HEK293 (cell line): ENCODE measurements at regions not wholly inside any gene's neighbourhood (a gene's known extent, or its start where the extent isn't known, plus 50 kb on each side); places are given as distances from the start of the nearest gene placed in this dataset.

ENCODE experiments used
- CTCF ChIA-PET: fragments of 350-600 bp; formaldehyde crosslinking; extraction: SDS; loops from one replicate; lab custom pipeline; 2021; ENCODE audit warnings: antibody characterized with exemption; lab: Yijun Ruan, JAX
- POLR2A ChIA-PET: fragments of 300-600 bp; formaldehyde crosslinking; extraction: SDS; loops from one replicate; lab custom pipeline; 2020; ENCODE audit warnings: antibody characterized with exemption, inconsistent platforms; lab: Yijun Ruan, JAX
- H3K27ac ChIP-seq: fragments of 200-500 bp; sonication (Bioruptor generic); 2 replicates; pipeline ENCODE4 v1.5.1; 2014; ENCODE audit warnings: low read depth, low read length, control low read depth, inconsistent platforms; ENCODE audit errors: extremely low read depth
- H3K36me3 ChIP-seq, 2 experiments: fragments of 200-500 bp in 1 of 2; sonication (Bioruptor generic) in 1 of 2; 1 replicate in 1 of 2; 2 replicates in 1 of 2; pipeline ENCODE4 v1.5.1; 2014 to 2017; ENCODE audit warnings: inconsistent platforms in 2 of 2, low read length in 2 of 2; ENCODE audit not compliant: control insufficient read depth in 2 of 2, insufficient read depth in 1 of 2
- H3K4me1 ChIP-seq: fragments of 200-500 bp; sonication (Bioruptor generic); 2 replicates; pipeline ENCODE4 v1.5.1; 2014; ENCODE audit warnings: mild to moderate bottlenecking, low read length, inconsistent platforms; ENCODE audit not compliant: control insufficient read depth, insufficient read depth
- H3K4me3 ChIP-seq: 2 replicates; pipeline ENCODE4 v1.5.1; 2011; ENCODE audit warnings: low read depth, mild to moderate bottlenecking, control low read depth, low read length, moderate library complexity
- H3K9me3 ChIP-seq: fragments of 200-500 bp; sonication (Bioruptor generic); 2 replicates; pipeline ENCODE4 v1.5.1; 2014; ENCODE audit warnings: low read depth, low read length, inconsistent platforms; ENCODE audit not compliant: control insufficient read depth, insufficient read depth
- BCL11A ChIP-seq: fragments of 450-650 bp; formaldehyde crosslinking; IDR thresholded peaks from 2 replicates; pipeline ENCODE4 v1.5.1; 2016; ENCODE audit warnings: low read depth, missing biosample characterization, missing genetic modification characterization
- HOXC10 ChIP-seq: sonication (generic); formaldehyde crosslinking; IDR thresholded peaks from 2 replicates; pipeline ENCODE4 v1.8.1; 2023; ENCODE audit warnings: mild to moderate bottlenecking, missing genetic modification reagents
- KLF1 ChIP-seq: fragments of 450-650 bp; formaldehyde crosslinking; IDR thresholded peaks from 2 replicates; pipeline ENCODE4 v1.5.1; 2016; ENCODE audit warnings: missing biosample characterization, missing genetic modification characterization
- KLF7 ChIP-seq: fragments of 450-650 bp; formaldehyde crosslinking; IDR thresholded peaks from 2 replicates; pipeline ENCODE4 v1.5.1; 2016; ENCODE audit warnings: missing biosample characterization, missing genetic modification characterization, borderline replicate concordance
- MYNN ChIP-seq: fragments of 450-650 bp; formaldehyde crosslinking; IDR thresholded peaks from 2 replicates; pipeline ENCODE4 v1.5.1; 2016; ENCODE audit warnings: missing biosample characterization, missing genetic modification characterization, borderline replicate concordance
- OVOL3 ChIP-seq: fragments of 450-650 bp; formaldehyde crosslinking; IDR thresholded peaks from 2 replicates; pipeline ENCODE4 v1.5.1; 2016; ENCODE audit warnings: missing biosample characterization, missing genetic modification characterization
- SETDB1 ChIP-seq: IDR thresholded peaks from one replicate; pipeline ENCODE4 v1.6.1; 2017; ENCODE audit warnings: mild to moderate bottlenecking, low read length, moderate library complexity, mixed read lengths; ENCODE audit not compliant: insufficient read length
- SP2 ChIP-seq: fragments of 450-650 bp; formaldehyde crosslinking; IDR thresholded peaks from 2 replicates; pipeline ENCODE4 v1.5.1; 2016; ENCODE audit warnings: missing biosample characterization, missing genetic modification characterization
- ZBTB20 ChIP-seq: fragments of 450-650 bp; formaldehyde crosslinking; IDR thresholded peaks from 2 replicates; pipeline ENCODE4 v1.5.1; 2016; ENCODE audit warnings: missing biosample characterization, missing genetic modification characterization
- ZBTB8A ChIP-seq: fragments of 450-650 bp; formaldehyde crosslinking; IDR thresholded peaks from 2 replicates; pipeline ENCODE4 v1.5.1; 2016; ENCODE audit warnings: missing biosample characterization, missing genetic modification characterization
- ZIC2 ChIP-seq: fragments of 450-650 bp; formaldehyde crosslinking; IDR thresholded peaks from 2 replicates; pipeline ENCODE4 v1.5.1; 2016; ENCODE audit warnings: missing biosample characterization, missing genetic modification characterization
- ZNF121 ChIP-seq: fragments of 450-650 bp; formaldehyde crosslinking; IDR thresholded peaks from 2 replicates; pipeline ENCODE4 v1.5.1; 2016; ENCODE audit warnings: missing biosample characterization, missing genetic modification characterization
- ZNF132 ChIP-seq: fragments of 450-650 bp; formaldehyde crosslinking; IDR thresholded peaks from 2 replicates; pipeline ENCODE4 v1.5.1; 2017; ENCODE audit warnings: missing biosample characterization, missing genetic modification characterization, borderline replicate concordance
- ZNF140 ChIP-seq: fragments of 450-650 bp; formaldehyde crosslinking; IDR thresholded peaks from 2 replicates; pipeline ENCODE4 v1.5.1; 2016; ENCODE audit warnings: missing biosample characterization, missing genetic modification characterization
- ZNF175 ChIP-seq: fragments of 450-650 bp; formaldehyde crosslinking; IDR thresholded peaks from 2 replicates; pipeline ENCODE4 v1.5.1; 2016; ENCODE audit warnings: missing biosample characterization, missing genetic modification characterization
- ZNF184 ChIP-seq: fragments of 450-650 bp; IDR thresholded peaks from 2 replicates; pipeline ENCODE4 v1.5.1; 2018; ENCODE audit warnings: missing biosample characterization, mild to moderate bottlenecking, missing genetic modification characterization
- ZNF266 ChIP-seq: fragments of 450-650 bp; formaldehyde crosslinking; IDR thresholded peaks from 2 replicates; pipeline ENCODE4 v1.5.1; 2016; ENCODE audit warnings: missing biosample characterization, missing genetic modification characterization, low read depth
- ZNF354C ChIP-seq: fragments of 450-650 bp; formaldehyde crosslinking; IDR thresholded peaks from 2 replicates; pipeline ENCODE4 v1.5.1; 2016; ENCODE audit warnings: missing biosample characterization, missing genetic modification characterization, low read depth, borderline replicate concordance
- ZNF366 ChIP-seq: fragments of 450-650 bp; formaldehyde crosslinking; conservative IDR thresholded peaks from 2 replicates; pipeline ENCODE4 v1.5.1; 2016; ENCODE audit warnings: missing biosample characterization, missing genetic modification characterization
- ZNF529 ChIP-seq: fragments of 450-650 bp; formaldehyde crosslinking; IDR thresholded peaks from 2 replicates; pipeline ENCODE4 v1.5.1; 2017; ENCODE audit warnings: missing genetic modification characterization, missing biosample characterization; ENCODE audit not compliant: insufficient replicate concordance
- ZNF530 ChIP-seq: fragments of 450-650 bp; formaldehyde crosslinking; IDR thresholded peaks from 2 replicates; pipeline ENCODE4 v1.5.1; 2016; ENCODE audit warnings: low read depth, missing biosample characterization, missing genetic modification characterization
- ZNF623 ChIP-seq: fragments of 450-650 bp; formaldehyde crosslinking; IDR thresholded peaks from 2 replicates; pipeline ENCODE4 v1.5.1; 2016; ENCODE audit warnings: missing biosample characterization, missing genetic modification characterization
- ZNF654 ChIP-seq: fragments of 450-650 bp; formaldehyde crosslinking; IDR thresholded peaks from 2 replicates; pipeline ENCODE4 v1.5.1; 2016; ENCODE audit warnings: low read depth, missing biosample characterization, missing genetic modification characterization
- ZNF658 ChIP-seq: fragments of 450-650 bp; formaldehyde crosslinking; IDR thresholded peaks from 2 replicates; pipeline ENCODE4; 2016; ENCODE audit warnings: missing biosample characterization, missing genetic modification characterization
- ZNF670 ChIP-seq: fragments of 450-650 bp; formaldehyde crosslinking; IDR thresholded peaks from 2 replicates; pipeline ENCODE4 v1.5.1; 2016; ENCODE audit warnings: missing biosample characterization, missing genetic modification characterization, low read depth
- TF ChIP-seq, protein P1 (sequence below): fragments of 450-650 bp; formaldehyde crosslinking; conservative IDR thresholded peaks from 2 replicates; pipeline ENCODE4 v1.5.1; 2016; ENCODE audit warnings: low read depth, missing biosample characterization, missing genetic modification characterization
- TF ChIP-seq, protein P2 (sequence below): fragments of 450-650 bp; formaldehyde crosslinking; IDR thresholded peaks from 2 replicates; pipeline ENCODE4 v1.5.1; 2017; ENCODE audit warnings: missing biosample characterization, missing genetic modification characterization

DNA sequence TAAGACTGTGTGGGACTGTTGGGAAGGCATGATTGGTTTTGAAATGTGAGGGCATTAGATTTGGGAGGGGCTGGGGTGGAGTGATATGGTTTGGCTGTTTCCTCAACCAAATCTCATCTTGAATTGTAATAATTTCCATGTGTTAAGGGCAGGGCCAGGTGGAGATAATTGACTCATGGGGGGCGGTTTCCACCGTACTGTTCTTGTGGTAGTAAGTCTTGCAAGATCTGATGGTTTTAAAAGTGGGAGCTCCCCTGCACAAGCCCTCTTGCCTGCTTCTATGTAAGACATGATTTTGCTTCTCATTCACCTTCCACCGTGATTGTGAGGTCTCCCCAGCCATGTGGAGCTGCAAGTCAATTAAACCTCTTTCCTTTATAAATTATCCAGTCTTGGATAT, 76.6 kb upstream of the PPFIA2 start:
- ChIA-PET CTCF (no interaction called here), POLR2A (no interaction called here)
- H3K36me3 ChIP-seq: no peaks in the 10 kb centered on the region
- no peak overlapping the region for H3K4me3 ChIP-seq
- H3K9me3 ChIP-seq: no peaks in the 10 kb centered on the region
- H3K4me1 ChIP-seq: no peaks in the 10 kb centered on the region
- H3K27ac ChIP-seq: no peak overlapping the region
- no peak for TF ChIP-seq ZNF623 (tag by site-specific recombination)
- no peak for TF ChIP-seq KLF1 (tag by site-specific recombination)
- no peak for TF ChIP-seq ZNF670
- TF ChIP-seq, protein P1, sequence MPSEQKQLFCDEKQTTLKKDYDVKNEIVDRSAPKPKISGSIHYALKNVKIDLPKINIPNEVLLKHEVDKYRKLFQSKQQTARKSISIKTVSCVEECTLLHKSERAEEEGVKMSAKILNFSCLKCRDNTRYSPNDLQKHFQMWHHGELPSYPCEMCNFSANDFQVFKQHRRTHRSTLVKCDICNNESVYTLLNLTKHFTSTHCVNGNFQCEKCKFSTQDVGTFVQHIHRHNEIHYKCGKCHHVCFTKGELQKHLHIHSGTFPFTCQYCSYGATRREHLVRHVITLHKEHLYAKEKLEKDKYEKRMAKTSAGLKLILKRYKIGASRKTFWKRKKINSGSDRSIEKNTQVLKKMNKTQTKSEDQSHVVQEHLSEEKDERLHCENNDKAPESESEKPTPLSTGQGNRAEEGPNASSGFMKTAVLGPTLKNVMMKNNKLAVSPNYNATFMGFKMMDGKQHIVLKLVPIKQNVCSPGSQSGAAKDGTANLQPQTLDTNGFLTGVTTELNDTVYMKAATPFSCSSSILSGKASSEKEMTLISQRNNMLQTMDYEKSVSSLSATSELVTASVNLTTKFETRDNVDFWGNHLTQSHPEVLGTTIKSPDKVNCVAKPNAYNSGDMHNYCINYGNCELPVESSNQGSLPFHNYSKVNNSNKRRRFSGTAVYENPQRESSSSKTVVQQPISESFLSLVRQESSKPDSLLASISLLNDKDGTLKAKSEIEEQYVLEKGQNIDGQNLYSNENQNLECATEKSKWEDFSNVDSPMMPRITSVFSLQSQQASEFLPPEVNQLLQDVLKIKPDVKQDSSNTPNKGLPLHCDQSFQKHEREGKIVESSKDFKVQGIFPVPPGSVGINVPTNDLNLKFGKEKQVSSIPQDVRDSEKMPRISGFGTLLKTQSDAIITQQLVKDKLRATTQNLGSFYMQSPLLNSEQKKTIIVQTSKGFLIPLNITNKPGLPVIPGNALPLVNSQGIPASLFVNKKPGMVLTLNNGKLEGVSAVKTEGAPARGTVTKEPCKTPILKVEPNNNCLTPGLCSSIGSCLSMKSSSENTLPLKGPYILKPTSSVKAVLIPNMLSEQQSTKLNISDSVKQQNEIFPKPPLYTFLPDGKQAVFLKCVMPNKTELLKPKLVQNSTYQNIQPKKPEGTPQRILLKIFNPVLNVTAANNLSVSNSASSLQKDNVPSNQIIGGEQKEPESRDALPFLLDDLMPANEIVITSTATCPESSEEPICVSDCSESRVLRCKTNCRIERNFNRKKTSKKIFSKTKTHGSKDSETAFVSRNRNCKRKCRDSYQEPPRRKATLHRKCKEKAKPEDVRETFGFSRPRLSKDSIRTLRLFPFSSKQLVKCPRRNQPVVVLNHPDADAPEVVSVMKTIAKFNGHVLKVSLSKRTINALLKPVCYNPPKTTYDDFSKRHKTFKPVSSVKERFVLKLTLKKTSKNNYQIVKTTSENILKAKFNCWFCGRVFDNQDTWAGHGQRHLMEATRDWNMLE (tag by site-specific recombination): no peak
- TF ChIP-seq ZNF366 (tag by site-specific recombination): no peak
- TF ChIP-seq ZIC2 (tag by site-specific recombination): no peak
- no peak for TF ChIP-seq ZNF658
- no peak for TF ChIP-seq ZBTB20 (tag by site-specific recombination)

DNA sequence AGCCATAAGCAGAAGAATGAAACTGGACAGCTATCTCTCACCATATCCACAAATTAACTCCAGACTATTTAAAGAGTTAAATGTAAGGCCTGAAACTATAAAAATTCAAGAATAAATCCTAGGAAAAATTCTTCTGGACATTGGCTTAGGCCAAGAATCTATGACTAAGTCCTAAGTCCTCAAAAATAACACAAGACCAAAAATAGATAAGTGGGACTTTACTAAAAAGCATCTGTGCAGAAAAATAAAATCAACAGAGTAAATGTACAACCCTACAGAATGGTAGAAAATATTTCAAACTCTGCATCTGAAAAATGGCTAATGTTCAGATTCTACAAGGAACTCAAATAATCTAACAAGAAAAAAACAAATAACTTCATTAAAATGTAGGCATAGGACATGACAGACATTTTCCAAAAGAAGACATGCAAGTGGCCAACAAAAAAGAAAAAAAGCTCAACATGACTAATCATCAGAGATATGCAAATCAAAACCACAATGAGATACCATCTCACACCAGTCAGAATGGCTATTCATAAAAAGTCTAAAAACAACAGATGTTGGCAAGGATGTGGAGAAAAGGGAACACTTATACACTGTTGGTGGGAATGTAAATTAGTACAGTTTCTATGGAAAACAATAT, 61.0 kb upstream of the PPFIA2 start:
- Histone ChIP-seq H3K36me3 (no peaks in the 10 kb centered on the region), H3K9me3 (no peaks in the 10 kb centered on the region), H3K4me3 (no peak overlapping the region), H3K4me1 (no peaks in the 10 kb centered on the region), H3K27ac (no peak overlapping the region)
- ChIA-PET POLR2A (no interaction called here), CTCF (no interaction called here)
- TF ChIP-seq KLF7 (tag by site-specific recombination): no peak
- no peak for TF ChIP-seq ZNF266 (tag by site-specific recombination)
- TF ChIP-seq ZNF529 (tag by site-specific recombination): no peak
- no peak for TF ChIP-seq ZNF121 (tag by site-specific recombination)
- TF ChIP-seq OVOL3 (tag by site-specific recombination): no peak
- TF ChIP-seq, protein P2, sequence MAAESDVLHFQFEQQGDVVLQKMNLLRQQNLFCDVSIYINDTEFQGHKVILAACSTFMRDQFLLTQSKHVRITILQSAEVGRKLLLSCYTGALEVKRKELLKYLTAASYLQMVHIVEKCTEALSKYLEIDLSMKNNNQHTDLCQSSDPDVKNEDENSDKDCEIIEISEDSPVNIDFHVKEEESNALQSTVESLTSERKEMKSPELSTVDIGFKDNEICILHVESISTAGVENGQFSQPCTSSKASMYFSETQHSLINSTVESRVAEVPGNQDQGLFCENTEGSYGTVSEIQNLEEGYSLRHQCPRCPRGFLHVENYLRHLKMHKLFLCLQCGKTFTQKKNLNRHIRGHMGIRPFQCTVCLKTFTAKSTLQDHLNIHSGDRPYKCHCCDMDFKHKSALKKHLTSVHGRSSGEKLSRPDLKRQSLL (tag by site-specific recombination): no peak
- no peak for TF ChIP-seq ZNF175

DNA sequence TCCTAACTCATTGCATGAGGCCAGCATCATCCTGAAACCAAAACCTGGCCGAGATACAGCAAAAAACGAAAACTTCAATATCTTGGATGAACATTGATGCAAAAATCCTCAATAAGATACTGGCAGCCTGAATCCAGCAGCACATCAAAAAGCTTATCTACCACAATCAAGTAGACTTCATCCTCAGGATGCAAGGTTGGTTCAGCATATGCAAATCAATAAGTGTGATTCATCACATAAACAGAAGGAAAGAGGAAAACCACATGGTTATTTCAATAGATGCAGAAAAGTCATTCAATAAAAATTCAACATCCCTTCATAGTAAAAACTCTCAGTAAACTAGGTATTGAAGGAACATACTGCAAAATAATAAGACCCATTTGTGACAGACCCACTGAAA, 56.5 kb upstream of the PPFIA2 start:
- no peaks in the 10 kb centered on the region for H3K9me3 ChIP-seq
- H3K36me3 ChIP-seq: no peaks in the 10 kb centered on the region
- H3K4me1 ChIP-seq: no peaks in the 10 kb centered on the region
- CTCF ChIA-PET: no interaction called here
- POLR2A ChIA-PET: no interaction called here
- H3K4me3 ChIP-seq: no peak overlapping the region
- no peak overlapping the region for H3K27ac ChIP-seq
- TF ChIP-seq ZNF132 (tag by site-specific recombination) (no peak), ZNF184 (no peak), BCL11A (tag by site-specific recombination) (no peak), ZNF140 (tag by site-specific recombination) (no peak), SETDB1 (no peak), HOXC10 (CRISPR knock-in tag) (no peak), ZNF530 (tag by site-specific recombination) (no peak), SP2 (tag by site-specific recombination) (no peak), ZNF354C (tag by site-specific recombination) (no peak), MYNN (tag by site-specific recombination) (no peak), ZBTB8A (no peak), ZNF654 (tag by site-specific recombination) (no peak), ZNF623 (tag by site-specific recombination) (no peak)
